ENCODE measurements at regions not wholly inside any gene's neighbourhood (a gene's known extent, or its start where the extent isn't known, plus 50 kb on each side); places are given as distances from the start of the nearest gene placed in this dataset.

DNA sequence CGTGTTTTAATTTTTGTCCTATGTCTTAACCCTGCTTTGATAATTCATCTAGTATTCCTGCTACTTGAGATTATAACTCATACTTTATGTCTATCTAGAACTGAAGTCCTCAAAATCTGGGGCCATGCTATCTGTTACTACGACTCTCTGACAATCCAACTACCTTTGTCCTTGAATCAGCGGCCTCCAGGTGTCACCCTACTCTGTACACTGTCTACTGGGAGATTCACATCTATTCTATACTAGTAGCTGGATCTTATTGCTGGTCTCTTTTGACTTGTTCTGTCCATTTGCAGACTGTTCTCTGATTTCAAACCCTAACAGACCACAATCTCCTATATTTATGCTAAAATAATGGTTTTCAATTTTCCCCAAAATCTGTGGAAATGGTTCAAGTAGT lies 225.5 kb upstream of the ELAVL2 start:
- TF ChIP-seq, protein P1, sequence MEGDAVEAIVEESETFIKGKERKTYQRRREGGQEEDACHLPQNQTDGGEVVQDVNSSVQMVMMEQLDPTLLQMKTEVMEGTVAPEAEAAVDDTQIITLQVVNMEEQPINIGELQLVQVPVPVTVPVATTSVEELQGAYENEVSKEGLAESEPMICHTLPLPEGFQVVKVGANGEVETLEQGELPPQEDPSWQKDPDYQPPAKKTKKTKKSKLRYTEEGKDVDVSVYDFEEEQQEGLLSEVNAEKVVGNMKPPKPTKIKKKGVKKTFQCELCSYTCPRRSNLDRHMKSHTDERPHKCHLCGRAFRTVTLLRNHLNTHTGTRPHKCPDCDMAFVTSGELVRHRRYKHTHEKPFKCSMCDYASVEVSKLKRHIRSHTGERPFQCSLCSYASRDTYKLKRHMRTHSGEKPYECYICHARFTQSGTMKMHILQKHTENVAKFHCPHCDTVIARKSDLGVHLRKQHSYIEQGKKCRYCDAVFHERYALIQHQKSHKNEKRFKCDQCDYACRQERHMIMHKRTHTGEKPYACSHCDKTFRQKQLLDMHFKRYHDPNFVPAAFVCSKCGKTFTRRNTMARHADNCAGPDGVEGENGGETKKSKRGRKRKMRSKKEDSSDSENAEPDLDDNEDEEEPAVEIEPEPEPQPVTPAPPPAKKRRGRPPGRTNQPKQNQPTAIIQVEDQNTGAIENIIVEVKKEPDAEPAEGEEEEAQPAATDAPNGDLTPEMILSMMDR (IDR thresholded peaks at IDR 0.05), result no peak
- no peak for TF ChIP-seq EZH2phosphoT487 (IDR thresholded peaks at IDR 0.05)

All from neural progenitor cell (in vitro differentiated cells).